ENCODE measurements at regions not wholly inside any gene's neighbourhood (a gene's known extent, or its start where the extent isn't known, plus 50 kb on each side); places are given as distances from the start of the nearest gene placed in this dataset.

DNA sequence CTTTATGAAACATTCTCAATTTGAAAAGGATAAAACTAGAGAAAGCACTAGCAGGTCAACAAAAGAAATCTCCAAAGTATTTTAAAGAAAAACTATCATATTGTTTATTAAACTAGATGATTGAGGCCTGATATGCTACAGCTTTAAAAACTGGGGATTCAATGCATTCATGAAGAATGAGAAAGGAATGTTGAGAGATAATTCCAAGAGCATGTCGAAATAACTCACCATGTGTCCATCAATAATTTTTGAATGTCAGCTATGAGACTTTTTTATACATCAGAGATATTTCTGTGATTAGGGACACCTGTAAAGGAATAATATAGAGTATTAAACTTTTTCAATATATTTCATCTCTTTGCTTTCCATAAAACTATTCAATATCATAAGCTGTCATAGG is 376.9 kb upstream of the REG3G start:
- no peak overlapping the region for H3K4me3 ChIP-seq
- DNase-seq (ENCODE audit: low spot score) = no peak
- TF ChIP-seq, protein P1, sequence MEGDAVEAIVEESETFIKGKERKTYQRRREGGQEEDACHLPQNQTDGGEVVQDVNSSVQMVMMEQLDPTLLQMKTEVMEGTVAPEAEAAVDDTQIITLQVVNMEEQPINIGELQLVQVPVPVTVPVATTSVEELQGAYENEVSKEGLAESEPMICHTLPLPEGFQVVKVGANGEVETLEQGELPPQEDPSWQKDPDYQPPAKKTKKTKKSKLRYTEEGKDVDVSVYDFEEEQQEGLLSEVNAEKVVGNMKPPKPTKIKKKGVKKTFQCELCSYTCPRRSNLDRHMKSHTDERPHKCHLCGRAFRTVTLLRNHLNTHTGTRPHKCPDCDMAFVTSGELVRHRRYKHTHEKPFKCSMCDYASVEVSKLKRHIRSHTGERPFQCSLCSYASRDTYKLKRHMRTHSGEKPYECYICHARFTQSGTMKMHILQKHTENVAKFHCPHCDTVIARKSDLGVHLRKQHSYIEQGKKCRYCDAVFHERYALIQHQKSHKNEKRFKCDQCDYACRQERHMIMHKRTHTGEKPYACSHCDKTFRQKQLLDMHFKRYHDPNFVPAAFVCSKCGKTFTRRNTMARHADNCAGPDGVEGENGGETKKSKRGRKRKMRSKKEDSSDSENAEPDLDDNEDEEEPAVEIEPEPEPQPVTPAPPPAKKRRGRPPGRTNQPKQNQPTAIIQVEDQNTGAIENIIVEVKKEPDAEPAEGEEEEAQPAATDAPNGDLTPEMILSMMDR (IDR thresholded peaks at IDR 0.05) = no peak
- H3K27ac ChIP-seq = no peak overlapping the region

DNA sequence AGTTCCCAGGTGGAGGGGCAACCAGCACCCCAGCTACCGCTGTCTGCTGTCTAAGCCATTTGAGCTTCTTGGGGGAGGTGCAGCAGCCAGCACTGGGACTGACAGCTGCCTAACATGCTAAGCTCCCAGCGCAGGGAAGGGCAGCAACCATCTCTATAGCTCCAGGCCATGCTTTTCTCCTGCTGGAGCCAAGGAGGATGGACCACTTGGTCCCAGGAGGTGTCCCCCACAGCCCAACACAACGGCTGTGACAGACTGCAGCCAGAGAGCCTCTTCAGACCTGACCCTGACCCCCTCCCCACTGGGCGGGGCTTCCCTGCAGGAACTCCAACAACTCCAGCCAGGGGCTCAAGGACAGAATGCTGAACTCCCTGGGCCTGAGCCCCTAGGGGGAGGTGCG is 370.6 kb upstream of the REG3G start:
- TF ChIP-seq, protein P1 (IDR thresholded peaks at IDR 0.05) = no peak
- Histone ChIP-seq H3K4me3 (no peak overlapping the region), H3K27ac (no peak overlapping the region)
- DNase-seq (ENCODE audit: low spot score) = no peak

DNA sequence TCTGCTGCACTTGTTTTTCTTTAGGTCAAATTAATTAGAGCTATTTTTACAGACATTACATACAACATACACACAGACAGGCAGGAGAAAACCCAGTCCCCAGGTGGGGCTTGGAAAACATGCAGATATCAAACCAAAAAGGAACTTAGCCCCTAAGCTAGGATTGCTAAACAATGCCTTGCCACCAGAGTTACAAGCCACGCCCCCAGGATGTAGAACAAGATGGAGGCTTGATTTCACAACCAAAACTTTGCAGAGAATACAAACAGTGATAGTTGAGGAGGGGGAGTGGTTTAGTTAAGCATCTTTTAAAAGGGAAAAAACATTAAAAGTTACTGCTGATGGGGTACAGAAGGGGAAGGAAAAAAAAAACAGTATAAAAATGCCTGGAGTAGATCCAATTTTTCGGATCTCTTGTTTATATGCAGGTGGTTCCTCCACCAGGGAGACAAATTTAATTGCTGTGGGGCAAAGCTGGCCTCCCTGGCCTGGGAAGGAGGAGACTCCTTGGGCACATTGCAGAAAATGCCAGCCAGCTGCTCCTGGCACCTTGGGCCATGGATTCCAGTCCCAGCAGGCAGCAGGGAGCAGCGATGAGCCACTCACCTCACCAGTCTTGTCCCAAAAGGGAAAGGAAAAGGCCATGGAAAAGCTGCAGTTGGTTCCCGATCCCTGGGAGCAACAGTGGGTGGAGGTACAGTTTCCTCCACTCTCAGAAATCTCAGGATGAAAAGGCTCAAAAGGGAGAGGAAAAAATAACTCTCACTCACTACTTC is 348.4 kb upstream of the REG3G start:
- no peak for DNase-seq (ENCODE audit: low spot score)
- TF ChIP-seq, protein P1 (IDR thresholded peaks at IDR 0.05) = no peak
- Histone ChIP-seq H3K27ac (no peak overlapping the region), H3K4me3 (no peak overlapping the region)

DNA sequence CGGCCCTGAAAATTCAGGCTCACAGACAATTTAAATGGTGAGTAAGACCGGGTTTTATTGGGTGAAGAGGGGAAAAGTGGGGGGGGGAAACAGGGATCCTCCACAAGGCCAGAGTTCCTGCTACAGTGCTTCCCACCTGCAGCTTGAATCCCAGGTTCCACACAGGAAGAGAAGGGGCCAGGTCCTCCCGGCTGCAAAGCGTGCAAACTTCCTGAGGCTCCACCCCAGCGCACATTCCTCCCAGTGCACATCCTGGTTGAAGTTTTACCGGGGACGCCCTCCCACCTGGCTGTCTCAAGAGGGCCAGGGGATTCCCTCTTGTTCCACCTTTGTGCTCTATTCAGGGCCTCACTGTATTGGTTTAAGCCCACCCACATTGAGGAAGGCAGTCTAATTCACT is 347.7 kb upstream of the REG3G start:
- TF ChIP-seq, protein P1 (IDR thresholded peaks at IDR 0.05) = no peak
- no peak overlapping the region for H3K4me3 ChIP-seq
- no peak for DNase-seq (ENCODE audit: low spot score)
- no peak overlapping the region for H3K27ac ChIP-seq

DNA sequence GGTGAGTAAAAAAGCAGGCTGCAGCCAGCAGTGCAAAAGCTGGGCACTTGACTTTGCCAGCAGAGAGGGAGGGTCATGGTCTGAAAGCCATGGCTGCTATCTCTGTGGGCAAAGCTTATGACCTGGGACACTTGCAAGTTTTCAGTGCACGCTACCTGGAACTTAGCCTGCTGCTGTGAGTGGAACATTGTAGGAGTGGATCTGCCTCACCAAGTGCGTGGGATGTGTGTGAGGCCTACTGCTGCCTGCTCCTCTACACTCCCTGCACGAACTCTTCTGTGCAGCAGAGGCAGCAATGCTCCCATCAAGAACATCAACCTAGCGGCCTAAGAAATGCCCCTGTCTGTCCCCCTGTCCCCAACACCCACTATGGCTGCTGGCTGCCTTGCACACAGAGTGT is 344.1 kb upstream of the REG3G start:
- no peak overlapping the region for H3K4me3 ChIP-seq
- no peak for DNase-seq (ENCODE audit: low spot score)
- no peak overlapping the region for H3K27ac ChIP-seq
- TF ChIP-seq, protein P1 (IDR thresholded peaks at IDR 0.05) = no peak

DNA sequence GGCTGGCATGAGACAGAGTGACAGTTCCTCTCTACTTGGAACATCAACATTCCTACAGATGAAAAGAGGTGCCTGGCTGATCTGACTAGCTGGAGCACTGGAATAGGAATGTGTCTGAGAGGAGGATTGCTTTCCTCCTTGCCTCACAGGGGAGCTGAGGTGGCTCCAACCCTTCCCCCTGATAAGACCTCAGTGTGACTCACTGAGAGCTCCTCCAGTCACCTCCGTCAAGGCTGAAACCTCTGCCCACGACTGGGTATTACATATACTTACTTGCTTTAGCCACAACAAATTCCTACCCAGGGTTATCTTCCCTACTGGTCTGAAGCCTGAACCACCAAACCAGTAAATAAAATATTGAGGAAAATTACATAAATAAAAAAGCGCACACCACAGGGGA is 342.7 kb upstream of the REG3G start:
- DNase-seq (ENCODE audit: low spot score) = no peak
- no peak overlapping the region for H3K4me3 ChIP-seq
- H3K27ac ChIP-seq = no peak overlapping the region
- TF ChIP-seq, protein P1 (IDR thresholded peaks at IDR 0.05) = no peak

DNA sequence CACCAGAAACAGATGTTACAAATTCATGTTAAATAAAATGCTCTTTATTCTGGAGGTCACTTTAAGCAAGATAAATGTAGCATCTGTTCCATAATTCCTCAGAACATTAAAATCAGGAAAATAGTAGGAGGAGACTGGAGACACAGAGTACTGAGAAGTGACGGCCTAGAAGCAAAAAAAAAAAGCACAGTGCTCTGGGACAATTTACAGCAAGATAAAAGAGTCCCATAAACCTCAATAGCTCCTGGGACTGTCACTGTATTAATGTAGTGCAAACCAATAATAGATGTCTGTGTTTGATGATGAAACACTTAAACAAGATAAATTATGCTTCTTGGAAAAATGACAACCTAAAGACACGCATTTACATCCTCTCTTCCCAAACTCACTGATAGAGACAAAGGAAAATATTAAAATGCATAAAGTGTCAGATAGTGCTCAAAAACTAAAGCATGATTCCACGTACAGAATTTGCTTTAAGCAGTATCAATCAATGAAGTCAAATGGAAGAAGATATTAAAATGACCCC is 338.8 kb upstream of the REG3G start:
- no peak for DNase-seq (ENCODE audit: low spot score)
- TF ChIP-seq, protein P1 (IDR thresholded peaks at IDR 0.05) = no peak
- Histone ChIP-seq H3K27ac (no peak overlapping the region), H3K4me3 (no peak overlapping the region)

All from coronary artery (tissue), 2 donors.